IMR-90 (cell line): ENCODE measurements at regions not wholly inside any gene's neighbourhood (a gene's known extent, or its start where the extent isn't known, plus 50 kb on each side); places are given as distances from the start of the nearest gene placed in this dataset.

Experiments
- BHLHE40 ChIP-seq: fragments of 150-350 bp; IDR thresholded peaks from 2 replicates; pipeline ENCODE4 v1.6.1; 2016; ENCODE audit warnings: mild to moderate bottlenecking, low read depth, low read length
- MAFK ChIP-seq: IDR thresholded peaks from 2 replicates; pipeline ENCODE4 v1.6.1; 2012; ENCODE audit warnings: low read depth, low read length, improper control_type of control experiment
- POLR2A ChIP-seq: IDR thresholded peaks from 2 replicates; pipeline ENCODE4 v1.6.1; 2012; ENCODE audit warnings: mild to moderate bottlenecking, low read depth, low read length
- RAD21 ChIP-seq: IDR thresholded peaks from 2 replicates; pipeline ENCODE4 v1.6.1; 2012; ENCODE audit warnings: low read length, improper control_type of control experiment
- RCOR1 ChIP-seq: IDR thresholded peaks from 2 replicates; pipeline ENCODE4 v1.6.1; 2012; ENCODE audit warnings: mild to moderate bottlenecking, low read length, improper control_type of control experiment; ENCODE audit not compliant: insufficient replicate concordance
- RFX5 ChIP-seq: IDR thresholded peaks from 2 replicates; pipeline ENCODE4 v1.8.0; 2012; ENCODE audit warnings: low read depth, mild to moderate bottlenecking, low read length, moderate library complexity
- SMC3 ChIP-seq: fragments of 150-350 bp; IDR thresholded peaks from 2 replicates; pipeline ENCODE4 v1.6.1; 2016; ENCODE audit warnings: low read depth, mild to moderate bottlenecking, antibody characterized with exemption, low read length, moderate library complexity
- TF ChIP-seq, protein P1 (sequence below): conservative IDR thresholded peaks from 2 replicates; pipeline ENCODE4 v1.5.1; 2012; ENCODE audit warnings: mild to moderate bottlenecking, low read depth, low read length, improper control_type of control experiment
- TF ChIP-seq, protein P2 (sequence below): fragments of 150-350 bp; IDR thresholded peaks from 2 replicates; pipeline ENCODE4 v1.6.1; 2016; ENCODE audit warnings: low read depth, mild to moderate bottlenecking, low read length, moderate library complexity, borderline replicate concordance
- TF ChIP-seq, protein P3 (sequence below): fragments of 150-350 bp; IDR thresholded peaks from 2 replicates; pipeline ENCODE4 v1.6.1; 2017; ENCODE audit warnings: mild to moderate bottlenecking, antibody characterized with exemption, low read length, low read depth

DNA sequence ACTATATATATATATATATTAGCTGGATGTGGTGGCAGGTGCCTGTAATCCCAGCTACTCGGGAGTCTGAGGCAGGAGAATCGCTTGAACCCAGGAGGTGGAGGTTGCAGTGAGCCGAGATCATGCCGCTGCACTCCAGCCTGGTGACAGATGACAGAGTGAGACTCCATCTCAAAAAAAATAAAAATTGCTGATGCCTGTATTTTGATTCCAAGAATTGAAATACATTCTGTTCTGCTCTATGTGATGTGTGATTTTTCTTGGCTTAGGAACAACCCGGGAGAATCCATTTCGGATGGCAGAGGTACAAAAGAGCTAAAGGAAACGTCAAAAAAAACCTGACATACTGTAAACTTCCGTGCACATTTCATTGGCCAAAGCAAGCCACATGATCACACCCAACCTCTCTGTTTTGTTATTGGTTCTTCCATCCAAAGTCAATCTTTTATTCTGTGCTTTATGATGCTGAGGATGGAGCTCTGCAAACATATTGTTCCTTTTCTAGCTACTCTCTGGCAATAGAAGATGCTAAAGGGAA is 478.1 kb upstream of the MAP2 start:
- TF ChIP-seq, protein P1, sequence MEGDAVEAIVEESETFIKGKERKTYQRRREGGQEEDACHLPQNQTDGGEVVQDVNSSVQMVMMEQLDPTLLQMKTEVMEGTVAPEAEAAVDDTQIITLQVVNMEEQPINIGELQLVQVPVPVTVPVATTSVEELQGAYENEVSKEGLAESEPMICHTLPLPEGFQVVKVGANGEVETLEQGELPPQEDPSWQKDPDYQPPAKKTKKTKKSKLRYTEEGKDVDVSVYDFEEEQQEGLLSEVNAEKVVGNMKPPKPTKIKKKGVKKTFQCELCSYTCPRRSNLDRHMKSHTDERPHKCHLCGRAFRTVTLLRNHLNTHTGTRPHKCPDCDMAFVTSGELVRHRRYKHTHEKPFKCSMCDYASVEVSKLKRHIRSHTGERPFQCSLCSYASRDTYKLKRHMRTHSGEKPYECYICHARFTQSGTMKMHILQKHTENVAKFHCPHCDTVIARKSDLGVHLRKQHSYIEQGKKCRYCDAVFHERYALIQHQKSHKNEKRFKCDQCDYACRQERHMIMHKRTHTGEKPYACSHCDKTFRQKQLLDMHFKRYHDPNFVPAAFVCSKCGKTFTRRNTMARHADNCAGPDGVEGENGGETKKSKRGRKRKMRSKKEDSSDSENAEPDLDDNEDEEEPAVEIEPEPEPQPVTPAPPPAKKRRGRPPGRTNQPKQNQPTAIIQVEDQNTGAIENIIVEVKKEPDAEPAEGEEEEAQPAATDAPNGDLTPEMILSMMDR: no peak
- TF ChIP-seq POLR2A: no peak
- no peak for TF ChIP-seq SMC3
- TF ChIP-seq, protein P2, sequence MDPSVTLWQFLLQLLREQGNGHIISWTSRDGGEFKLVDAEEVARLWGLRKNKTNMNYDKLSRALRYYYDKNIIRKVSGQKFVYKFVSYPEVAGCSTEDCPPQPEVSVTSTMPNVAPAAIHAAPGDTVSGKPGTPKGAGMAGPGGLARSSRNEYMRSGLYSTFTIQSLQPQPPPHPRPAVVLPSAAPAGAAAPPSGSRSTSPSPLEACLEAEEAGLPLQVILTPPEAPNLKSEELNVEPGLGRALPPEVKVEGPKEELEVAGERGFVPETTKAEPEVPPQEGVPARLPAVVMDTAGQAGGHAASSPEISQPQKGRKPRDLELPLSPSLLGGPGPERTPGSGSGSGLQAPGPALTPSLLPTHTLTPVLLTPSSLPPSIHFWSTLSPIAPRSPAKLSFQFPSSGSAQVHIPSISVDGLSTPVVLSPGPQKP: no peak
- TF ChIP-seq, protein P3, sequence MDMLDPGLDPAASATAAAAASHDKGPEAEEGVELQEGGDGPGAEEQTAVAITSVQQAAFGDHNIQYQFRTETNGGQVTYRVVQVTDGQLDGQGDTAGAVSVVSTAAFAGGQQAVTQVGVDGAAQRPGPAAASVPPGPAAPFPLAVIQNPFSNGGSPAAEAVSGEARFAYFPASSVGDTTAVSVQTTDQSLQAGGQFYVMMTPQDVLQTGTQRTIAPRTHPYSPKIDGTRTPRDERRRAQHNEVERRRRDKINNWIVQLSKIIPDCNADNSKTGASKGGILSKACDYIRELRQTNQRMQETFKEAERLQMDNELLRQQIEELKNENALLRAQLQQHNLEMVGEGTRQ: no peak
- TF ChIP-seq RFX5: no peak
- TF ChIP-seq RAD21: no peak
- no peak for TF ChIP-seq RCOR1
- TF ChIP-seq MAFK: no peak
- TF ChIP-seq BHLHE40: no peak
